ENCODE measurements at regions not wholly inside any gene's neighbourhood (a gene's known extent, or its start where the extent isn't known, plus 50 kb on each side); places are given as distances from the start of the nearest gene placed in this dataset.

- no peak for DNase-seq (ENCODE audit: low read depth)
Measured at GRCh38 chr18:5640939-5641338, 97.1 kb upstream of the EPB41L3 start.

DNA sequence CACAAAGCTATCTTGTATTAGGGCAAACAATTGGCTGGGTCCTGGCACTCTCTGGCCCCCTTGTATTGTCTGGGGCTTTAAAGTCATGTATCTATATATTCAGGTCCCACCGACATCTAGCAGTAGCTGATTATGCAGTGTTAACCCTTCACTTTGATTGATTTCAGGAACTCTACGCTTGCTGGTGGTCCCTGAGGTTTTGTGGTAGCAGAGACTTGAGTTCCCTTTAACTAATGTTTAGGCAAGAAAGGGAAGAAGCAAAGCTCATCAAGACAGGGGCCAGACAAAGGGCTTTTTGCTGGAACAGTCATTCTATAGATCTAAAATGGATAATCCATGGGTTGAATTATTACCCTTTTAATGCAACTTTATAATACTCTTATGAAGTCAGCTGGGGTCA is 95.3 kb upstream of the EPB41L3 start:
- no peak for DNase-seq (ENCODE audit: low read depth)

DNA sequence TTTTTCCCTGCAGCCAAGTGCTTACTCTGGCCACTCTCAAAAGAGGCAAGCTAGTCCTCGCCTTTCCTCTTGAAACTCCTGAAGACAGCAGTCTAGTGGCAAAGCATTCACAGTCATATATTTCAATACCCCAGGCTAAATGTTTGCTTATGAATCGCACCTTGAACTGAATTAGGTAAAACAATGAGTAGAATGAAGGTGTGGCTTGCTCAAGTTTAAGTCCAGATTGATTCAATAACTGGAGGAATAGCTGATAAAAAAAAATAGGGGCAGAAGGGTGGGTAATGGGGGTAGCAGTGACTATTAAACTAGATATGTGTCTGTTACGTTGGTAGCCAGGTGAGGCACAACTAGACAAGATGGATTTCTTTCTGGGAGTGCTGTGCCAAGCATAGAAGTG is 88.2 kb upstream of the EPB41L3 start:
- DNase-seq (ENCODE audit: low read depth), result no peak

DNA sequence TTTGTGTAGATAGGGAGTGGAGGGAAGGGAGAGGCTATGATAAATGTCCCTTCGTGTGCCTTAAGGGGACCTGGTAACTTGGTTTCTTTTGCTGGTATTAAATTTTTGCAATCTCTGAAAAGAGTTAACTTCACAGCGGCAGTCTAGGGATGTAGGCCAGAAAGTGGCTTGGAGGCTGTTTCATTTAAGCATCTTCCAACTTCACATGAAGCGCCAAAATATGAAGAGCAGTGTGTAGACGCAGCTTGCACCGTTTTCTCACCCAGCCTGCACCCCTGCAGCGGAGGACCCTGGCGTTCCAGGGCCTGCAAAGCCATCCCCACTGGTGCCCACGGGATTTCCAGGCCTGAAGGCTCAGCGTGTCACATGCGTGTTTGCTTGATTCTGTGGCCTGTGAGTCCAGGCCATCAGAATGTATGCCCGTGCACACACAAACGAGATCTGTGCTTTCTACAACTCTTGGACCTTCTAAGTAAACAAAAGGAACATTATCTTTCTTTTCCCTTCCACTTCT is 87.2 kb upstream of the EPB41L3 start:
- no peak for DNase-seq (ENCODE audit: low read depth)

DNA sequence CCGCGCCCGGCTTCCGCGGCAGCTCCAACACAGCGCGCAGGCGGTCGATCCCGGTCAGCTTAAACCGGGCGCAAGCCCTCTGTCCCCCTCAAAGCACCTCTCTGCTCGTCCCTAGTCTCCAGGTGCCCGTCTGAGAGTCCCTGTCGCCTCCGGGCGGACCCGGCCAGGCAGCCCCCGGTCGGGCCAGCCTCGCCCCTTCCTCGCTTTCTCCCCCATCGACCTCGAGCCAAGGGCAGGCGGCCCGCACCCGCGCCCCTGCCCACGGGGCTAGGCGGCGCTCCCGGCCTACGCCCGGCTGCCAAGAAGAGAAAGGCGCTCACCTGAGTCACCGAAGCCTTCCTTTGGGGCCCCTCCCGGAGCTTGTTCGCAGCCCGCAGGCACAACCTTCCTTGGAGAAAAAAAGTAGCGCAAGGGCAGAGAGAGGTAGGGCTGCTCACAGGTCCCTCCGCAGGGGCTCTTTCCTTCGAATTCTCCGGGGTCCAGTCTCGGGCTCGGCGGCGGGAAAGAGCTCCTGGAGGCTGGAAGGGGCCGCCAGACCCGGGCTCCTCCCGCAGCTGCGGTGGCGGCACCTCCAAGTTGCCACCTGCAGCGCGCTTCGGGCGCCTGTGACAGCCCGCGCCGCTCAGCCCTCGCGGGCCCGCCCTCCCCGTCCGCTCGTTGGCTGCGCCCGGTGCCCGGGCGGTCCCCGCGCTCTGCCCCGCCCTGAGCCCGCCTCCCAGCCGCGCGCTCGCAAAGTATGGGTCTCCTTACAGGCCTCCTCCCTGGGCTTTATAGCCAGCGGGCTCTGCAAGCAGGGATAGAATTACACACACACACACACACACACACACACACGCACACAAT is 86.5 kb upstream of the EPB41L3 start:
- DNase-seq (ENCODE audit: low read depth), result peak; percentile 52

- peak; percentile 16 for DNase-seq (ENCODE audit: low read depth)
Measured at GRCh38 chr18:5628512-5629255, 84.9 kb upstream of the EPB41L3 start.

DNA sequence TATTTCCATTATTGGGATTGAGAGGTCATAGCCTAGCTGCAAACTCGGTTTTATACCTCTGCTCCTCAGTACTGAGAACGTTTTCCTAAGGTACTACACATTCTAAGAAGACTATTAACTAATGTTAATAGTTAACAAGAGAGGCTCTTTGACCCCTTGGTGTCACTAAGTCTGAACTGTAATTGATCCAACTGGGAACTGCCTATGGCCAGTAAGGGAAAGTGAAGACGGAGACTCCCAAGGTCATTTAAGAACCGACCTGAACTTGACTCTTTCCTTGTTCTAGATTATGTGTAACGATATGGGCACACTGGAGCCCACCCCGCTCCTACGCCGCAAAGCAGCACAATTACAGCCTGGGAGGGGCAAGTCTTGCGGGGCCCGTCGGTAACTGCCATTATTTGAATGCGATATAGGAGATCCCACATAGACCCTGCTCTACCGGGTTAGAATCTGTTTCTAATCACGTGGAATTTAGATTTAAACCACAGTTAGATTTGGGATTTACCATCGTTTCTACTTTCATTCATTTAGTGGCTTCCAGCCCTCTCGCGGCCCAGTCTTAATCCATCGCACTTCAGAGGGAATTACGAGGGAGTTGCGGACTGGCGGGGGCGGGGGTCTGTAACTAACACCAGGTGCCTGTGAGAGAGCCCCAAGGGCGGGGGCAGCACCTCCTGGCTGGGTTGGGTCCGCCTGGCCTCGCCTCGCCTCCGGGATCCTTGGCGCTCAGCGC is 84.1 kb upstream of the EPB41L3 start:
- no peak for DNase-seq (ENCODE audit: low read depth)

DNA sequence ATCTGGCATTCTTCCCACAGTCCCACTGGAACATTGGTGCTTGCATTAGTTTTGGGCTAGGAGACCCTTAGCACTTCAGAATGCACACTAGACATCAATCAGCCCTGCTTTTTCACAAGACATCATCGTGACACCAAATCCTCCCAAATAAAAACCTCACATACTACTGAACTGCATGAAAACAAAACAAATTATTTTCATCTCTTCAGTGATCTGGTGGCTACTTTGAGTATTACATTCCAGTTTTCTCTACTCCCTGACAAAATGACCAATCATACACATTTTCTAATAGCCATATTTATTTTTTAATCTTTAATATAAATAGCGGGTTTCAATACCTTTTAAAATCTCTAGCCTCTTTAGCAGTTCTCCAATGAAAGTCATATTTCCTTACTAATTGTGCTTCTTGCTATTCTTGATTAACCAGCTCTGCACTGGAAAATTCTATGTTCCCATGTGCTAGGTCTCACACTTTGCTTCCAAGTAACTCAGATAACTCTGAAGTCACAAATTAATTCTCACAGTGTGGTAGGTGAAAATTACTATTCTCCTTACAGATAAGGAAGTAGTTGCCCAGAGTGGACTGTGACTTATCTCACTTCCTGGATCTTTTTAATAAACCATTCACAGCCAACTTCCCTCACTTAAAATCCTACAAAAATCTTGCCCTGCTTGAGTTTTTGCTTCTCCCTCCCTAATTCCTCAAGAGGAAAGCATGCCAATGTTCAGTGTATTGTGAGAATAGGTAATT is 82.5 kb upstream of the EPB41L3 start:
- no peak for DNase-seq (ENCODE audit: low read depth)

- no peak for DNase-seq (ENCODE audit: low read depth)
Measured at GRCh38 chr18:5625076-5625475, 81.3 kb upstream of the EPB41L3 start.

- DNase-seq (ENCODE audit: low read depth), result no peak
Measured at GRCh38 chr18:5622905-5623304, 79.1 kb upstream of the EPB41L3 start.

GRCh38 chr18:5620289-5620688 is 76.5 kb upstream of the EPB41L3 start:
- peak; percentile 20 for DNase-seq (ENCODE audit: low read depth)

DNA sequence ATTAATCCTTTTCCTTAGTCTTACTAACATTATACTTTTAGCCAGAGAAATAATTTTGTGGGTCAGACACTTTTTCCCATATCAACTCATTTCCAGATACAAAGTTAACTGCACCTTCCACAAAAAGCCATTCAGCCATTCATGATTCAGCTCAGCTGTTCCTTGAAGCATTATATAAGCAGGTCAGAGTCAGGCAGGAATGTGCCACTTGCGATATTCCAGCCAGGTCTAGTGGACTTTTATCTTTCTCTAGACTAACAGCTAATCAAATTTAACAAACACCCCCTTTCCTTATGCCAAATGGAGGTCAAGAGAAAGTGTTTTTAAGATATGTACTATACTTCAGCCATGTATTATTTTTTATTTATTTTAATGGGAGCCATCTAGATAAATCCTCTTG is 75.6 kb upstream of the EPB41L3 start:
- DNase-seq (ENCODE audit: low read depth), result no peak

- DNase-seq (ENCODE audit: low read depth), result no peak
Measured at GRCh38 chr18:5618047-5618688, 74.4 kb upstream of the EPB41L3 start.

DNA sequence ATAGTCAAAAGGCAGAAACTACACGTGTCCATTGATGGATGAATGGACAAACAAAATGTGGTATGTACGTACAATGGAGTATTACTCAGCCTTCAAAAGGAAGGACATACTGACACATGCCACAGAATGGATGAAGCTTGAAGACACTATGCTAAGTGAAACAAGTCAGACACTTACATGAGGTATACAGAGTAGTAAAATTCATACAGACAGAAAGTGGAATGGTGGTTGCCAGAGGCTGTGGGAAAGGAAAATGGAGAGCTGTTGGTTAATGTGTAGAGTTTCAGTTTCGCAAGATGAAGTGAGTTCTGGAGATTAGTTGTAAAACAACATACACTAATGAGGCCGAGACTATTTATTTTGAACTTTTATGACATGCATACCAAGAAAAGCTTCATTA is 67.4 kb upstream of the EPB41L3 start:
- no peak for DNase-seq (ENCODE audit: low read depth)

- no peak for DNase-seq (ENCODE audit: low read depth)
Measured at GRCh38 chr18:5608846-5609245, 65.0 kb upstream of the EPB41L3 start.

GRCh38 chr18:5606951-5607350 is 63.2 kb upstream of the EPB41L3 start:
- DNase-seq (ENCODE audit: low read depth), result no peak

DNA sequence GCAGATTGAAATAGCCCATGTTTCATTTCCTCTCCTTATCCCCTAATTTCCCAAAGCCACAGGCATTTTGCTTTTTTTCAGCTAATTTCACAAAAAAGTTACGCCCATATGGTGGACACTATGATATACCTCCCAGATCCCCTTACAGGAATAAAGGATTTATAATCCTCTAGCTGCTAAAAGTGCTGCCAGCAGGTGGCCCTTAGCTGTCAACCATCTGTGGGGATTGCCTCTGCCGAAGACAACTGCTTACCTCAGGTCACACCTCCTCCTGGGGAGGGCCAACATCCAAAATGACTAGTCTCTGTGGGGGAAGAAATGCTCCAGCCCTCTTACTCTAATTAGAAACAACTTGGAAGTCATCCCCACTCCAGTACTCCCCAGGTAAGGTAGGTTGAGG is 61.0 kb upstream of the EPB41L3 start:
- no peak for DNase-seq (ENCODE audit: low read depth)

DNA sequence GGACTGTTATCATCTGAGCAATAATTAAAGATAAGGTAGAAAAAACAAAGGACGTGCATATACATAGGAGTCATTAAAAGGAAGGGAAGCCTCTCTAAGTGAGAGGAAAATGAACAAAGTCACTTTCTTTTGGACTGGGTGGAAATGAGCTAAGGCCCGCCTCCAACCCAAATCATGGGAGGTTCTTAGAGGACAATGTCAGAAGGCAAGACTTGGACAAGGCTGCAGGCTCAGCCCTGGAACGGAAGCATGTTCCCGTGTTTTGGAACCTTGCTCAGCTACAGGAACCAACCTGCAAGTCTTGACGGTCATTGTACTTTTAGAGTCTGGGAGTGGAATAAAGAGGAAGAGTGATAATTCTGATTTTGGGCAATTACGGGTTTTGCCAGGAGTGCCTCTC is 59.4 kb upstream of the EPB41L3 start:
- no peak for DNase-seq (ENCODE audit: low read depth)

DNA sequence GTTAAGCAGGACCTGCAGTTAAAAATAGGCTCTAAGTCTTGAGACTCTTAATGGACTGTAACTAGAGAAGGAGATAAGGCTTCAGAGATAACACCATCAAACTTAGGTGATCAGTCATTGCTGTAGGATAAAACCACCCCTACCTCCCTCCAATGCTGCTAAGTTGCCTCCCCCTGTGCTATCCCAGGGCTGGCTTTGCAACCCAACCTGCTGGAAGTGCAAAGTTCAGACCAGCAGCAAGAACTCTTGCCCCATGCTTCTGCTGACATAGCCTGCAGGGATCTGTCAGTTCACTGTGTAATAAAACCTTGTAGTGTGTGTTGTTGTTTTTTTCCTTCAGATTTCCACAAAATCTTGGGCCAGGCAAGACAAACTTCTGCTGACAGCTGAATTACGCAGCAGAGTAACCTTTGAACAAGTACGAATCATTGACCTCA is 57.4 kb upstream of the EPB41L3 start:
- DNase-seq (ENCODE audit: low read depth), result no peak

GRCh38 chr18:5600378-5601071 is 56.7 kb upstream of the EPB41L3 start:
- peak; percentile 4 for DNase-seq (ENCODE audit: low read depth)

- DNase-seq (ENCODE audit: low read depth), result no peak
Measured at GRCh38 chr18:5596585-5596984, 52.8 kb upstream of the EPB41L3 start.

Data from iris pigment epithelial cell (primary cell).